HG03520 (cell line): ENCODE measurements at regions not wholly inside any gene's neighbourhood (a gene's known extent, or its start where the extent isn't known, plus 50 kb on each side); places are given as distances from the start of the nearest gene placed in this dataset.

Experiments
- ATAC-seq: cut with Tn5 transposase; IDR thresholded peaks from one replicate; pipeline ENCODE4 v1.9.1; 2021; ENCODE audit warnings: mild to moderate bottlenecking, moderate library complexity; ENCODE audit not compliant: unreplicated experiment

- no peak for ATAC-seq
Measured at GRCh38 chr18:76578571-76579300, 83.7 kb upstream of the ZNF516 start.

GRCh38 chr18:76573325-76574025, 78.4 kb upstream of the ZNF516 start:
- no peak for ATAC-seq

- no peak for ATAC-seq
Measured at GRCh38 chr18:76572518-76573247, 77.6 kb upstream of the ZNF516 start.

GRCh38 chr18:76571689-76572088, 76.6 kb upstream of the ZNF516 start:
- ATAC-seq = no peak

- ATAC-seq = no peak
Measured at GRCh38 chr18:76570856-76571255, 75.8 kb upstream of the ZNF516 start.

GRCh38 chr18:76569644-76570419, 74.8 kb upstream of the ZNF516 start:
- no peak for ATAC-seq

GRCh38 chr18:76568731-76569130, 73.7 kb upstream of the ZNF516 start:
- no peak for ATAC-seq

GRCh38 chr18:76567835-76568445, 72.9 kb upstream of the ZNF516 start:
- no peak for ATAC-seq

GRCh38 chr18:76566987-76567386, 71.9 kb upstream of the ZNF516 start:
- no peak for ATAC-seq

- no peak for ATAC-seq
Measured at GRCh38 chr18:76565238-76566173, 70.5 kb upstream of the ZNF516 start.

- ATAC-seq = no peak
Measured at GRCh38 chr18:76564655-76565237, 69.7 kb upstream of the ZNF516 start.

- ATAC-seq = no peak
Measured at GRCh38 chr18:76564117-76564516, 69.1 kb upstream of the ZNF516 start.

- no peak for ATAC-seq
Measured at GRCh38 chr18:76562286-76563122, 67.5 kb upstream of the ZNF516 start.

GRCh38 chr18:76558881-76559667, 64.0 kb upstream of the ZNF516 start:
- no peak for ATAC-seq

GRCh38 chr18:76557026-76557575, 62.1 kb upstream of the ZNF516 start:
- ATAC-seq = no peak

- no peak for ATAC-seq
Measured at GRCh38 chr18:76554547-76555222, 59.6 kb upstream of the ZNF516 start.
